ENCODE measurements at regions not wholly inside any gene's neighbourhood (a gene's known extent, or its start where the extent isn't known, plus 50 kb on each side); places are given as distances from the start of the nearest gene placed in this dataset.
A peak's percentile ranks its signal among the peaks of the same experiment; 100 is the strongest.
"Not testable (repeated sequence)": the region's sequence is repeated elsewhere in the genome, so short reads cannot be mapped to it uniquely, and the experiment has no call there.

DNA sequence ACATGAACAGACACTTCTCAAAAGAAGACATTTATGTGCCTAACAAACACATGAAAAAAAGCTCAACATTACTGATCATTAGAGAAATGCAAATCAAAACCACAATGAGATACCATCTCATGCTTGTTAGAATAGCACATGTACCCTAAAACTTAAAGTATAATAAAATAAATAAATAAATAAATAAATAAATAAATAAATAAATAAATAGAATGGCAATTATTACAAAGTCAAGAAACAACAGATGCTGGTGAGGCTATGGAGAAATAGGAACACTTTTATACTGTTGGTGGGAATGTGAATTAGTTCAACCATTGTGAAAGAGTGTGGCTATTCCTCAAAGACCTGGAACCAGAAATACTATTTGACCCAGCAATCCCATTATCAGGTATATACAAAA is 970.6 kb downstream of the NR2F1-AS1 start:
- not testable (repeated sequence) for DNase-seq (ENCODE audit: low spot score in 2 of 2); H3K36me3 Mint-ChIP-seq; H3K9me3 Mint-ChIP-seq; ATAC-seq; H3K27ac Mint-ChIP-seq

DNA sequence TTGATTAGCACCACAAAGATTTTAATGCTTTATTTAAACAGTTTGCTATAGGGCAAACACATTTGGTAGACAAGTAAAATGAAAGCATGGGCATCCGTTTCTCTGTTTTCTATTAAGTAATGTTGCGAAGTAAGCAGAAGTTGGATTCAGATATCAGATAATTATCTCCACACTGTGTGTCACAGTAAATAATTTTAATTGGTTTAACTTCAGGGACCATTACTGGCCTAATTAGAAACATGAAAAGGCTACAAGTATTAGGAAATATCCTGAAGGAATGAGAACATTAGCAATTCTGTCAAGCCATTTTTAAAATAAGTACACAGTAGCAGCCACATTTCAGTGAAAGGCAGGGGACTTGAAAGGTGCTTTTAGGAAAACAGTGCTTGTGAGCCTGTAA is 975.4 kb downstream of the NR2F1-AS1 start:
- ATAC-seq (no peak), DNase-seq (ENCODE audit: low spot score in 2 of 2) (no peak)
- no peak overlapping the region for H3K27ac Mint-ChIP-seq
- H3K36me3 Mint-ChIP-seq, result no peaks in the 10 kb centered on the region
- H3K9me3 Mint-ChIP-seq, result peaks cover 4 to 12% of the 10 kb centered on the region in 2 donors

DNA sequence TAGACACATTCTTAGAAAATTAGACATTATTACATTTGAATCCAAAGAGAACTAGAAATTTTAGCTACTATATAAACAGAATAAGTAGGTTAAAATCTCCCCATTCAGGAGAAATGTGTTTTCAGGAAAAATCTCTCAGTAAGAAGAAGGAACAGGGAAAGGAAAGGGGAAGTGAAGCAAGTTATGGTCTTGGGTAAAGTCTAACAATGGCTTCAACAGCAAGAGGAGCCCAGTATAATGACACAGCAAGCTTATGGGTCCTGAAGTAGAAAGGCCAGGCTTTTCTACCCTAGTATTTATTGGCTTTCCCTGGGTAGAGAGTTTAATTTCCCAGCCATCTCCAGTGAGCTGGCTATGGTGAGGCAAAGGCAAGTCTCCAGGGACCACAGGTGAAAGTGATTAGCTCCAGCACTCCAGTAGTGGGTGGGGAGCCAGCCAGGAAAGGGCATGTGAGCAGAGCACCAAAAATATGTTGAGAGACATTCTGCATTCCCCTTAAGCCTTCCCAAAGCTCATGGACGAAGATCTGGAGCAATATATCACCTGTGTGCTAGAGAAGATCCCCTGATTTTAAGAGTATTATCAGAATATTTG is 981.7 kb downstream of the NR2F1-AS1 start:
- Mint-ChIP-seq H3K9me3 (peaks cover 12 to 20% of the 10 kb centered on the region in 2 donors), H3K27ac (no peak overlapping the region), H3K36me3 (no peaks in the 10 kb centered on the region)
- no peak for DNase-seq (ENCODE audit: low spot score in 2 of 2)
- no peak for ATAC-seq

DNA sequence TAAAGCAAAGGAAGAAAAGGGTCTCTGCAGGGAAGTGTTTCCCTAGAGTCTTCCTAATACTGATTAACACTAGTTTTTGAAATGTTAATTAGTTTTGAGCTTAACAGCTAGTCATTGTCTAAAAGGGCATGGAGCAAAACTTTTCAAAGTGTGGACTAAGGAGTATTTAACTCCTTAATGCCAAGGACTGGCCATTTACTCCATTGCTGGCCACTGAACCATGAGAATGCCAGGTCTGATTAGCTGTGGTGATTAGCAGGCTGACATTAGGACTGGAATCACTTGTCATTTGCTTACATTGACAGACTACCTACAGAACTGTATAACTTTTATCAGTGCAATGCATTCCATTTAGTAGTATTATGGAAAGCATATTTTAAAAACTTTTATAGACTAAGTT is 987.0 kb downstream of the NR2F1-AS1 start:
- no peak overlapping the region for H3K27ac Mint-ChIP-seq
- H3K36me3 Mint-ChIP-seq, result no peaks in the 10 kb centered on the region
- ATAC-seq (no peak), DNase-seq (ENCODE audit: low spot score in 2 of 2) (no peak)
- peaks cover 7 to 11% of the 10 kb centered on the region in 2 donors for H3K9me3 Mint-ChIP-seq

DNA sequence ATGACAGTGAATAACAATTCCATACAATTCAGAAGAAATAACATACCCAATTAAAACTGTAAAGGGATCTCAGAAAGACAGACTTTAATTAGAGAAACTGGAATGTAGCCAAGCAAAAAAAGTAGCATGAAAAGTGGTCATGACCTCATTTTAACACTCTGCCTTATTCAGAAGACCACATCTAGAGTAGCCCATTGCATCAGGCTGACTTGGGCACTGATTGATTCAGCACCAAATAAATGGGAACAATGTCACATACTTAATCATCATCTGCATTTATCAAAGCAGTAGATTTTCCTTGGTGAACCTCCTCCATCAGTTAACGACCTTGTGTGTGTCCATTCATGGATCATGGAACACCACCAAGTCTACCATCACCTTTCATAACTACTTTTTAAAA is 992.1 kb downstream of the NR2F1-AS1 start:
- ATAC-seq, result no peak
- Mint-ChIP-seq H3K9me3 (peaks cover 3 to 10% of the 10 kb centered on the region in 2 donors), H3K36me3 (no peaks in the 10 kb centered on the region), H3K27ac (no peak overlapping the region)
- no peak for DNase-seq (ENCODE audit: low spot score in 2 of 2)

DNA sequence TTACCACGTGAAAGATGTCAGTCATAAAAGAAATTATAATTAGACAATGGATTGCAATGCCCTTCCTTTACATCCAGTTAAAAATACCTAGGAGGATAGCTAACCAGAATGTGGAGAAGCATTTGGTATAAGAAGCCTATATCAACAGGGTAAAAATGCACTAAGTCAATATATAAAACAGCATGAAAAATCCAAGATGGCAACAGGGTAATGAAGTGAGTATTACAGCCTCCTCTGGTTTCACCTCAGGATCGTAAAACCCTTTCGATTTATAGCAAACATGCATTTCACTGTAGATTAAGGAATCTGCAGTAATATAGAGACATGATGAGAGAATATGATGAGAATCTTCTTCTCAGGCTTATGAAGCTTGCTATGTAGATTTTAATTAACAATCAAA is 999.3 kb downstream of the NR2F1-AS1 start:
- H3K36me3 Mint-ChIP-seq, result no peaks in the 10 kb centered on the region
- peaks cover 4 to 13% of the 10 kb centered on the region in 2 donors for H3K9me3 Mint-ChIP-seq
- DNase-seq (ENCODE audit: low spot score in 2 of 2), result no peak
- no peak for ATAC-seq
- no peak overlapping the region for H3K27ac Mint-ChIP-seq

DNA sequence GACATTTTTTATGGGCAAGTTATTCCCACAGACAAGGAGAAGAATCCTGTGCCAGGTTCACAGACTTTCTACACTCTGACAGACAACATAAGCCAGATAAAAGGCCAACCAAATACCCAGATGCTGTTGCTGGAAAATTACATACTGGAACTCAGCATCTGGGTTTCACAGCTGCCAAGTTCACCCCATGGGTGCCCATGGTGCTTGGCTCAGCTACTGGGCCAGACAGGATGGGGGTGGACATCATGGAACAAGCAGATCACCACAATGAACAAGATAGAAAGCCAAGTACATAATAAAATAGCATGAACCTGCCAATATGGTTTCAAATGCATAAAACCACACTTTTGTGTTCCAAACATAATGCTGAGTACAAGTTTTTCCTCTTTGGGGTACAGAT is 999.8 kb downstream of the NR2F1-AS1 start:
- Mint-ChIP-seq H3K27ac (no peak overlapping the region), H3K36me3 (no peaks in the 10 kb centered on the region), H3K9me3 (peaks cover 3 to 13% of the 10 kb centered on the region in 2 donors)
- DNase-seq (ENCODE audit: low spot score in 2 of 2) (no peak), ATAC-seq (no peak)

DNA sequence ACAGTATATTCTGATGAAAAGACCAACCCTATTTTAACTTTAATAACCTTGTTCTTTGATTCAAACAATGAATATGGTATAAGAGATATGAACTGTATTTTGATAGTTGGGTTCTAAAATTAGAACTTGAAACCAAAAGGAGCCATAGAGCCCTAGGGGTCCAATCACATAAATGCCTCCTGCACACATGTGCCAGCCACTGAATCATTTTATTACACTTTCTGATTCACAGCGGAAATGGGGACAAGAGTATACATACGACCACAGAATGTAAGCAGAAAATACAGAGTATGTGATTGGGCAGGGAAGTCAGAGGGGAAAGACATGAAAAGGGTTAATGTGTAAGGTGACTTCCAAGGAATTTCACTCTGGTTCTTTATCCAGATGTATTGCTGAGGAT is 1000.2 kb downstream of the NR2F1-AS1 start:
- peaks cover 3 to 13% of the 10 kb centered on the region in 2 donors for H3K9me3 Mint-ChIP-seq
- no peaks in the 10 kb centered on the region for H3K36me3 Mint-ChIP-seq
- H3K27ac Mint-ChIP-seq, result no peak overlapping the region
- DNase-seq (ENCODE audit: low spot score in 2 of 2) (no peak), ATAC-seq (no peak)

DNA sequence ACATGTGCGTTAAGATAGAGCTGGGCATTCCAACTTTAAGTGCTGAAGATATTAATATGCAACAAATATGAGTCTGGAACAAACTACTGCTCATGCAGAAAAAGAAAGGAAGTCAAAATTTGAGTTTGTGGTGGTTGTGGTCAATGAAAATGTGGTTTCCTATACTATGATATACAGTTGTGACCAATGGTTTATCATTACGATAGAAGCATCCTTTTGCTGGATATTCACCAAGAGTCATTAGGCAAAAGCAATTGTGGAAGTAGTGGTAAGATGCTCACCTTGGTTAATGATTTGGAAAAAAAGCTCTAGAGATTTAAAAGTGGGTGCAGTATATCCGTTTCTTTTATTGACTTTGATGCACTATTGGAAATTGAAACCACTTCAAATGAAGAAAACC is 1007.0 kb downstream of the NR2F1-AS1 start:
- Mint-ChIP-seq H3K27ac (no peak overlapping the region), H3K36me3 (no peaks in the 10 kb centered on the region), H3K9me3 (no peaks in the 10 kb centered on the region)
- no peak for DNase-seq (ENCODE audit: low spot score in 2 of 2)
- no peak for ATAC-seq

DNA sequence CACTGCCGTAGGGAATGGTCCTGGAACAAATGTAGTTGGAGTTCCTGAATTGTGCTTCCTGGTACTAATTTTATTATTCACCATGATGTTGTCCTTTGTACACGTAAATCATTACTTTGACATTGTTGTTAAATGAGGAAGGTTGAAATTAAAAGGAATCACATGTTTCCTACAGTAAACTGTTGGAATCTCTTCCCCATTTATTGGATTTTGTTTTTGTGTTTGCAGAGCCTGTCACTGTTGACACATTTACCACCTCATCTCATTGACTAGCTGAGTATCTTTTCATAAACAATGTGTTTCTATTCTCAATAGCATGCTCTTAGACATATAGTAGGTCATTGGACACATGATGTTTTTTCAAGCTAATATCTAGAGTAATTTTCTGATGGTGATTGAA is 1012.5 kb downstream of the NR2F1-AS1 start:
- Mint-ChIP-seq H3K27ac (no peak overlapping the region), H3K9me3 (no peaks in the 10 kb centered on the region), H3K36me3 (no peaks in the 10 kb centered on the region)
- DNase-seq (ENCODE audit: low spot score in 2 of 2) (no peak), ATAC-seq (no peak)

DNA sequence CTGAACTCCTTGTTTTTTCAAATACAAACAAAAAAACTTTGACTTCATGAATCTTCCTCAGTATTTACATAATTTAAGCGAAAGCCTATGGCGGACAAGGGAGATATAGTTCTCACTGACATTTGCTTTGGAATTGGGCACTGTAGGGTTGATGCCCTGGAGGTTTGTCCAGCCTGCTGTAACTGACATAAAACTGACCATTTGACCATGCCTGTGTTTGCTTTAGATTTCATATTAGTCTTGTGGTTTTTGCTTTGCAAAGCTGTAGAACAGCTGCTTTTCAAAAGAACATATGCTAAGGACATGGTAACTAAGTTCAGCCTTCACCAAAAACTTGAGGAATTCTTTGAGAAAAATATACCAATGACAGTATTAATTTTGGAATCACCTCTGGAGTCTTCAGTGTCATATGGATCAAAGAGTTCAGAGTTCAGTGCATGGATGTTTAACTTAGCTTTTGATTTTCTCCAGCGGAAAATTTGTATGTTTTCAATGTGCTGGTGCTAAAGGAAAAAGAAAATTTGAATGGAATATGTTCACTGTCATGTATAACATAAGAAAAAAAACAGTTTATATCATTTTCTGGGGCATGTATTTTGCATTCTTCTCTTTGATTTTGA is 1013.1 kb downstream of the NR2F1-AS1 start:
- H3K9me3 Mint-ChIP-seq, result no peaks in the 10 kb centered on the region
- DNase-seq (ENCODE audit: low spot score in 2 of 2), result no peak
- H3K36me3 Mint-ChIP-seq, result no peaks in the 10 kb centered on the region
- no peak overlapping the region for H3K27ac Mint-ChIP-seq
- ATAC-seq, result no peak

DNA sequence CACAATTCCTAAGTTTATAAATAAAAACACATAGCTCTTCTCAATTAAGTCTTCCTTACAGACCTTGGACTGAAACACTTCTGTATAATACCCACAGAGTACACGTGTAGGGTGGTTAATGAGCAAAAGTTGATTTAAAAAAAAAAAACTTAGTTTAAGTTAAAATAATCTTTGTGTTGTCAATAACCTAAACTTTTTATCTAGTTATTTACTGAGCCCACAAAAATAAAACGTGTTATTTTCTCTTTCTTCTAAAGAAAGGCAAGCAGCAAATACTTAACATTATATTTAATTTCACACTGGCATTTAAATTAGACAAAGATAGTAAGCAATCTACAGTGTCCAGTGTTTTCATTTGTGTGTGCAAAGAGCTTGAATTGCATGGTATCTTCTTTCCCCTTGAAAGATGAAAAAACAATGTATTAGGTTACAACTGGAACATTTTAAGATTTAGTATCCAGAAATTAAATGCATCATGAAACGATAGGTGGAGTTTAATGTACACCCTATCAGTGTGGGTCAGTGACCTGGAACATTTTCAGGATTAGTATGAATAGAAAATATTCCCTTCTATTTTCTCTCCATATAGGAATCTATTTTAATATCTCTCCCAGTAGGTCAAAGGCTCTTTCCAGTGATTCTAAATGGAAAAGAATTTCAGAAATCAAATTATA is 1014.8 kb downstream of the NR2F1-AS1 start:
- DNase-seq (ENCODE audit: low spot score in 2 of 2), result no peak
- Mint-ChIP-seq H3K36me3 (no peaks in the 10 kb centered on the region), H3K27ac (no peak overlapping the region), H3K9me3 (no peaks in the 10 kb centered on the region)
- no peak for ATAC-seq

DNA sequence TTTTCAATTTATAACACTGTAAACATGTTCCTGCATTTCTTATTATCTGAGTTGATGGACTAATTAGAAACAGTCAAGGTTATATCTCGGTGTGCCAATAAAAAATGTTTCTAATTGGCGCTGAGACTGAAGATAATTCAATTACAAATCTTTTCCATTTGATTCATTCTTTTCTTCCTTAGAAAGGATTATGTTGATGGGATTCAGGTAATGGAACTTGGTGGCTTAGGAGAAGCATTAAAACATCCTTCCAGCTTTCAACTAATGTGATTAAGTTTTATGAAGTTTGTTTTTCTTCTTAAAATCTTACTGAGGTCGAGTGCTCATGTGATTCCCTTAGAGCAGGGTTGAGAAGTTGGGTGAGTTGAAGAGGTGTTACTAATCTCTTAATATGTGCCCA is 1015.3 kb downstream of the NR2F1-AS1 start:
- no peak for DNase-seq (ENCODE audit: low spot score in 2 of 2)
- no peak for ATAC-seq
- no peaks in the 10 kb centered on the region for H3K36me3 Mint-ChIP-seq
- H3K9me3 Mint-ChIP-seq, result no peaks in the 10 kb centered on the region
- peak overlapping the region in 1 of 2 donors; percentile 60 for H3K27ac Mint-ChIP-seq

DNA sequence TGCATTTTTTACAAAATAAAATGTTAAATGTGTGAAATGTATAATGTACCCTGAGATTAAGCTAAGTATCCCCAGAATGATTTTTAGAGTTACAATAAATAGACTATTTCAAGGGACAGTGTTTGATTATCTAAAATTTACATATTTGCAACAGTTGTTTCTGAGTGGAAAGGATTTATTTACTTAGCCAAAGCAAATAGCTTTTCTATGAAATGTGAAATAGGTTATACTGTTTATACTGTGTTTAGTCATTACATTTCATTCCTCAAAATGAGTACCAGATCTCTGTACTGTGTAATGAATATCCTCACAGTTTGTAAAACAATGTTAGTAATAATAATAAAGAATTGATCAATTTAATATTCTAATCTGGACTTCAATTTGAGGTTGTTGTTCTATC is 1019.0 kb downstream of the NR2F1-AS1 start:
- H3K27ac Mint-ChIP-seq, result no peak overlapping the region
- H3K9me3 Mint-ChIP-seq, result peaks cover 2 to 3% of the 10 kb centered on the region in 2 donors
- ATAC-seq (no peak), DNase-seq (ENCODE audit: low spot score in 2 of 2) (no peak)
- no peaks in the 10 kb centered on the region for H3K36me3 Mint-ChIP-seq

DNA sequence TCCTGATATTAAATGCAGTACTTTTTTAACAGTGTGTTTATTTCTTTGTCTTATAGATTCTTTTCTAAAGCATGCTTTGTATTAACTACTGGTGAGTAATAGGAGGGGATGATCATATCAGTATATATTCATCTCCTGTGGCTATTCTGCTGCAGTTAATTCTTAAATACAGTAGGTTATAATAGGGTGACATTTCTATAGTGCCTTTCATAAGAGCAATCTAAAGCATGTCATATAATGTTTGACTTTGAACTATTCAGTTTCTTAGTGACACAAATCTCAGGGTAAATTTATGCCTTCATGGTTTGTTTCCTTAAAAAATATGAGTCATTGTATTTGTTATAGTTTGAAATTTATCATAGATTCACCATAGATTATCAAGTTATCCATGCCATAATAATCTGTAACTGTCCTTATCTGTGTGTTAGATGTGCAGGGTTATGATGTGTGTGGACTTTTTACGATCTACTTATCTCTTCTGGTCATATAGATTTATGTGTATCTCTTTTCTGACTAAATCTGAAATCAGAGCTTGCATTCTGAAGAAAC is 1019.5 kb downstream of the NR2F1-AS1 start:
- no peak for ATAC-seq
- DNase-seq (ENCODE audit: low spot score in 2 of 2), result no peak
- no peaks in the 10 kb centered on the region for H3K36me3 Mint-ChIP-seq
- no peak overlapping the region for H3K27ac Mint-ChIP-seq
- H3K9me3 Mint-ChIP-seq, result peaks cover 2 to 3% of the 10 kb centered on the region in 2 donors

DNA sequence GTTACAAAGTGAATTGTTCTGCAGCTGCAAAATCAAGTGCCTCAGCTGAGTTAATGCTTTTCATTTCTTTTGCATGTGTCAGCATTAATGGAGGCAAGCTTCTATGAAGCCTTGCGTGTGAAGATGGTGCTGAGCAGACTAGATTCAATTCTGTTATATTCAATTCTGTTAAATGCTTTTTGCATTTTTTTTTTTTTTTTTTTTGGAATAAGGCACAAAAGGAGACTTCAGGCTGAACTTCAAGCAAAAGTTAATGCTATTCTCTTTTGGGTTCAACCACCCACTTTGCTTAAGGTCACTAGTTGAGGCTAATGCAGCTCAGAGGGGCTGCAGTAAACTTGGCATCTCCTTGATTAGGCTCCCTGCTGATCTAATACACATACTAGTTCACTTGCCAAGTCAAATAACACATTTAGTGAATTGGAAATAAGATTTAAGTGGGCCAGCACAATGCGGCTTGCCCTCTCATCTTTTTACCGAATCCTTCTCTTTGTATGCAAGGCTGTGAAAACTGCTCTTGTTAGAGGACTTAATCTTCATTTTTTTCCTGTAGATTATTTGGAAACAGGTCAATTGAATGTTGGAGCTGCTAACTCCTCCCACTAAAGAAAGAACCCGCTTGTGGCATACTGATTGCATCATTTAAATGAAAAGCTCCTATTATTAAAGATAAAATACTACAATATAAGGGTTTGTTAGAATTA is 1020.2 kb downstream of the NR2F1-AS1 start:
- DNase-seq (ENCODE audit: low spot score in 2 of 2) (no peak), ATAC-seq (no peak)
- H3K9me3 Mint-ChIP-seq, result peaks cover 2 to 3% of the 10 kb centered on the region in 2 donors
- H3K36me3 Mint-ChIP-seq, result no peaks in the 10 kb centered on the region
- H3K27ac Mint-ChIP-seq, result no peak overlapping the region

DNA sequence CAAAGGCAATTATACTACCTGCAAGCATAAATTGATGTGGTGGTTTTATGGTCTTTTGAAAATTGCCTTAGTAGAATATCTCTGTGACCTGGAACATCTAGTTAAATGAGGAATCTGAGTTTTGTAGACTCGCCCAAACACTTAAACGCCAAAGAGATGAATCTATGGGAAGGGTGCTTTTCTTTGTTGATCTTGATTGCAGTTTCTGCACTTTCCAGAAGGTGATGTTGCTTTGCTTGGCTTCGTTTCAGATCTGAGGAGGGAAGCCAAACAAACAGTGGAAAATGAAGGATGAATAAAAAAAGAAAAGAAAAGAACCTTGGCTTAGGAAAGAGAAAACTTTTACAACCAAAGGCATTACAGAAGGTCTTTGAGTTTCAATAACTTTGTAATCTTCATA is 1021.2 kb downstream of the NR2F1-AS1 start:
- Mint-ChIP-seq H3K9me3 (peaks cover 2 to 3% of the 10 kb centered on the region in 2 donors), H3K36me3 (no peaks in the 10 kb centered on the region), H3K27ac (no peak overlapping the region)
- DNase-seq (ENCODE audit: low spot score in 2 of 2), result no peak
- no peak for ATAC-seq

All from activated naive CD4-positive, alpha-beta T cell treated with anti-CD3 and anti-CD28 coated beads, Interleukin-2, amount 50 U/mL, for 72 hours (primary cell).